IPS DF 6.9 (cell line): ENCODE measurements at regions not wholly inside any gene's neighbourhood (a gene's known extent, or its start where the extent isn't known, plus 50 kb on each side); places are given as distances from the start of the nearest gene placed in this dataset.

Experiments used
- DNase-seq: peaks from one replicate; pipeline ENCODE4 v3.0.0-alpha.2; 2013; ENCODE audit warnings: low read depth, low spot score
- H3K27ac ChIP-seq: one replicate; pipeline ENCODE4 v1.5.1; 2013; ENCODE audit warnings: low read length, control low read depth
- H3K27me3 ChIP-seq: 2 replicates; pipeline ENCODE4 v1.6.1; 2013; ENCODE audit warnings: mild to moderate bottlenecking, low read length; ENCODE audit not compliant: control insufficient read depth, insufficient read depth
- H3K36me3 ChIP-seq: 2 replicates; pipeline ENCODE4 v1.6.1; 2013; ENCODE audit warnings: low read length; ENCODE audit not compliant: control insufficient read depth, insufficient read depth
- H3K4me1 ChIP-seq: 2 replicates; pipeline ENCODE4 v1.6.1; 2013; ENCODE audit warnings: low read length; ENCODE audit not compliant: control insufficient read depth, insufficient read depth
- H3K4me3 ChIP-seq: 2 replicates; pipeline ENCODE4 v1.5.1; 2013; ENCODE audit warnings: mild to moderate bottlenecking, low read length
- H3K9me3 ChIP-seq: 2 replicates; pipeline ENCODE4 v1.6.1; 2013; ENCODE audit warnings: low read length, inconsistent platforms; ENCODE audit not compliant: control insufficient read depth, insufficient read depth
- WGBS: extraction: QIAGEN DNeasy Blood & Tissue Kit; methylation state at CpG from one replicate; pipeline ENCODE4 v1.1.7; 2013; ENCODE audit warnings: mixed read lengths, missing lambda C conversion rate; ENCODE audit not compliant: insufficient read length, insufficient coverage; 5-methylcytosine and 5-hydroxymethylcytosine counted together

- no CpG with 5 or more reads among the region's 8 CpGs for WGBS
- H3K9me3 ChIP-seq: no peaks in the 10 kb centered on the region
- H3K4me1 ChIP-seq: no peaks in the 10 kb centered on the region
- DNase-seq: no peak
- H3K27ac ChIP-seq: no peak overlapping the region
- no peaks in the 10 kb centered on the region for H3K27me3 ChIP-seq
- H3K4me3 ChIP-seq: no peak overlapping the region
- no peaks in the 10 kb centered on the region for H3K36me3 ChIP-seq
These were observed 2082.8 kb upstream of the TENM3 start for GRCh38 chr4:180160195-180160983.

DNA sequence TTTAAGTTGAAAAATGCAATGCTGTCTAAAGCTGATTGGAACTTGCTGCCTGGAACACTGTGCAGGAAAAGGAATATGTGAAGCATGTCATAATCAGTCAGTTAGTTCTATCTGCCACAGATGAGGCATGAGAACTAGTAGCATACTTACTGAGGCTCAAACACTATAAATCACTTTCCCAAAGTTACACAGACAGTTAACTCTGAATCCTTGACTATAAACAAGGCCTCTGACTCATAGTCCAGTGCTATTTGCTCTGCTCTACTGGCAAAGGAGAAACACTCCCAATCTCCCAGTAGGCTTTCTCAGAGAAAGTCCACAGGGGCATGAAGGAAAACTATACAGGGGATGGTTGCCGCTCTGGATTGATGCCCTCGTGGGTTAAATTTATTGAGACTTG is 2078.4 kb upstream of the TENM3 start:
- no peak for DNase-seq
- no peaks in the 10 kb centered on the region for H3K9me3 ChIP-seq
- no peaks in the 10 kb centered on the region for H3K36me3 ChIP-seq
- no peak overlapping the region for H3K4me3 ChIP-seq
- H3K4me1 ChIP-seq: no peaks in the 10 kb centered on the region
- H3K27me3 ChIP-seq: no peaks in the 10 kb centered on the region
- H3K27ac ChIP-seq: no peak overlapping the region
- WGBS: no CpG with 5 or more reads among the region's 2 CpGs

GRCh38 chr4:180169394-180169793 is 2073.8 kb upstream of the TENM3 start:
- WGBS: no CpG with 5 or more reads among the region's 3 CpGs
- no peak for DNase-seq
- Histone ChIP-seq H3K36me3 (no peaks in the 10 kb centered on the region), H3K27me3 (no peaks in the 10 kb centered on the region), H3K4me3 (no peak overlapping the region), H3K27ac (no peak overlapping the region), H3K4me1 (no peaks in the 10 kb centered on the region), H3K9me3 (no peaks in the 10 kb centered on the region)

GRCh38 chr4:180169966-180170365 is 2073.2 kb upstream of the TENM3 start:
- Histone ChIP-seq H3K36me3 (no peaks in the 10 kb centered on the region), H3K4me1 (no peaks in the 10 kb centered on the region), H3K4me3 (no peak overlapping the region), H3K27ac (no peak overlapping the region), H3K9me3 (no peaks in the 10 kb centered on the region), H3K27me3 (no peaks in the 10 kb centered on the region)
- DNase-seq: no peak
- WGBS: no CpG with 5 or more reads among the region's 1 CpG

GRCh38 chr4:180179146-180179545 is 2064.1 kb upstream of the TENM3 start:
- Histone ChIP-seq H3K36me3 (no peaks in the 10 kb centered on the region), H3K4me1 (no peaks in the 10 kb centered on the region), H3K4me3 (no peak overlapping the region), H3K27me3 (no peaks in the 10 kb centered on the region), H3K9me3 (no peaks in the 10 kb centered on the region), H3K27ac (no peak overlapping the region)
- DNase-seq: no peak
- no CpG with 5 or more reads among the region's 1 CpG for WGBS

GRCh38 chr4:180189666-180190065 is 2053.5 kb upstream of the TENM3 start:
- no CpG with 5 or more reads among the region's 1 CpG for WGBS

GRCh38 chr4:180190382-180190781 is 2052.8 kb upstream of the TENM3 start:
- H3K4me3 ChIP-seq: no peak overlapping the region
- no peaks in the 10 kb centered on the region for H3K27me3 ChIP-seq
- no CpG with 5 or more reads among the region's 2 CpGs for WGBS
- no peak overlapping the region for H3K27ac ChIP-seq
- no peaks in the 10 kb centered on the region for H3K36me3 ChIP-seq
- H3K4me1 ChIP-seq: no peaks in the 10 kb centered on the region
- H3K9me3 ChIP-seq: no peaks in the 10 kb centered on the region
- DNase-seq: no peak

More at GRCh38 chr4:180189666-180190065, 2053.5 kb upstream of the TENM3 start:
- no peaks in the 10 kb centered on the region for H3K36me3 ChIP-seq
- H3K9me3 ChIP-seq: no peaks in the 10 kb centered on the region
- no peak overlapping the region for H3K4me3 ChIP-seq
- H3K27ac ChIP-seq: no peak overlapping the region
- no peaks in the 10 kb centered on the region for H3K4me1 ChIP-seq
- DNase-seq: no peak
- no peaks in the 10 kb centered on the region for H3K27me3 ChIP-seq

DNA sequence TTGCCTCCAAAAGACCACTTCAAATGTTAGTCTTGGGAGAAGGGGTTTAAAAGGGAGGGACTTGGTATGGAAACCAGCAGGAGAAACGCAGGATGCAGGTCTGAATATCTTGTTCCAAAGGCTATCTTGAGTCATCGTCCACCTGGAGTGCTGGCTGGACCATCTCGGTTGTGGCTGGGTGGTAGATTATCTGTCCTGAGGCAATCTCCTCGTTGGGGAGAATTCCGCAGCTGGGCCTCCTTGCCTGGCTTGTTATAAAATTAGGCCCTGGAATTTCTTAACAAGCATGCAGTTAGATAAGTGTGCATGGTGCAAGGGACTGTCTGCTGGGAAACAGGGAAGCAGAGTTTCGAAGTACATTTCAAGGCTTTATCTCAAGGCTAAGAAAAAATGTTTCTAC is 2045.7 kb upstream of the TENM3 start:
- H3K27ac ChIP-seq: no peak overlapping the region
- DNase-seq: no peak
- no CpG with 5 or more reads among the region's 6 CpGs for WGBS

GRCh38 chr4:180203349-180203748 is 2039.9 kb upstream of the TENM3 start:
- H3K27ac ChIP-seq: no peak overlapping the region
- DNase-seq: no peak
- WGBS: no CpG with 5 or more reads among the region's 3 CpGs

More for the DNA sequence above, 2045.7 kb upstream of the TENM3 start:
- Histone ChIP-seq H3K9me3 (no peaks in the 10 kb centered on the region), H3K4me3 (no peak overlapping the region), H3K36me3 (no peaks in the 10 kb centered on the region), H3K4me1 (no peaks in the 10 kb centered on the region), H3K27me3 (no peaks in the 10 kb centered on the region)

DNA sequence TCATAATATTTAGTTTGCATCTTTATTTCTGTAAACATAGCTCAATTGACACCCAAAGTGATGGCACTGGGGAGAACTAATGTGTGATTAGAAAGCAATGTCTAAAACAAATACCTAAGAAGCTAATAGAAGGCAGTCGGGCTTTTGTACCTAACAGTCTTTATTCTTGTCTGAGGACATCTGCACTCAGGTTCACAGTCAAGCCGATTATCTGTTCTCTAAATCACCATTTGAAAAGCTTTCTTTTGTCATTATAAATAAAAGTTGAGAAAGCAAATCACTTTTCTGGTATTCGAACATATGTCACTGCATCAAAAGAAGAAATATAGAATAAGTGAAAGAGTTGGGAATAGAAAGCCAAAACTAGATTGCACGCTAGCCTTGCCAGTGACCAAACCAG is 2037.9 kb upstream of the TENM3 start:
- WGBS: no CpG with 5 or more reads among the region's 4 CpGs
- H3K27me3 ChIP-seq: no peaks in the 10 kb centered on the region
- H3K4me1 ChIP-seq: no peaks in the 10 kb centered on the region
- no peak overlapping the region for H3K4me3 ChIP-seq
- DNase-seq: no peak
- H3K27ac ChIP-seq: no peak overlapping the region
- H3K9me3 ChIP-seq: no peaks in the 10 kb centered on the region
- H3K36me3 ChIP-seq: no peaks in the 10 kb centered on the region

More at GRCh38 chr4:180203349-180203748, 2039.9 kb upstream of the TENM3 start:
- H3K36me3 ChIP-seq: no peaks in the 10 kb centered on the region
- H3K27me3 ChIP-seq: no peaks in the 10 kb centered on the region
- H3K4me1 ChIP-seq: no peaks in the 10 kb centered on the region
- H3K9me3 ChIP-seq: no peaks in the 10 kb centered on the region
- no peak overlapping the region for H3K4me3 ChIP-seq

DNA sequence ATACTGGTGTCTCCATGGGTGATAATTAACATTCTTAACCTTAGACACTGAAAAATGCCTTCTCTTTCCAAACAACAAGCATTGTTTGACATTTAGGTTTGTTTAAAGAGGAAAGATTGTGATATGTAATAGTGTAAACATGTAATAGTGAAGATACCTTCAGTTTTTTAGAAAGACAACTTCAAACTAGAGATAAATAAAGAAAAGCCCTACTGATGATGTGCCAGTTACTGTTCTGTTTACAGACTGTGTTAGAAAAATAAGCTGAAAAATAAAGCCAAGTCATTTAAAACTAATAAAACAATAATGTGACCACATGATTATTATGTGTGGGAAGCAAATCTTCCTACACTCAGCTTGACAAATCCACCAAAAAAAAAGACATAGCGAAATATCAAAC is 2035.3 kb upstream of the TENM3 start:
- Histone ChIP-seq H3K4me1 (no peaks in the 10 kb centered on the region), H3K27me3 (no peaks in the 10 kb centered on the region), H3K9me3 (no peaks in the 10 kb centered on the region), H3K27ac (no peak overlapping the region), H3K36me3 (no peaks in the 10 kb centered on the region), H3K4me3 (no peak overlapping the region)
- WGBS: no CpG with 5 or more reads among the region's 1 CpG
- DNase-seq: no peak
